AG10803 (cell line): ENCODE measurements at regions not wholly inside any gene's neighbourhood (a gene's known extent, or its start where the extent isn't known, plus 50 kb on each side); places are given as distances from the start of the nearest gene placed in this dataset.

ENCODE experiments used
- DNase-seq: peaks from one replicate; pipeline ENCODE4 v3.0.0; 2010; ENCODE audit warnings: low read depth
- H3K4me3 ChIP-seq: 2 replicates; pipeline ENCODE4 v1.5.1; 2011; ENCODE audit warnings: mild to moderate bottlenecking, low read length, control low read depth
- CTCF ChIP-seq: conservative IDR thresholded peaks from 2 replicates; pipeline ENCODE4 v1.5.1; 2011; ENCODE audit warnings: mild to moderate bottlenecking, low read length, control low read depth, inconsistent platforms

GRCh38 chr10:128843972-128844371 is 623.1 kb upstream of the MGMT start:
- no peak overlapping the region for H3K4me3 ChIP-seq
- no peak for DNase-seq
- TF ChIP-seq CTCF, result no peak

- no peak for DNase-seq
- H3K4me3 ChIP-seq, result no peak overlapping the region
- TF ChIP-seq CTCF, result no peak
Observed at GRCh38 chr10:128846927-128847326, 620.1 kb upstream of the MGMT start.

GRCh38 chr10:128848810-128849209 is 618.2 kb upstream of the MGMT start:
- DNase-seq, result no peak
- H3K4me3 ChIP-seq, result no peak overlapping the region
- TF ChIP-seq CTCF, result no peak

- no peak for TF ChIP-seq CTCF
- H3K4me3 ChIP-seq, result no peak overlapping the region
- no peak for DNase-seq
Observed at GRCh38 chr10:128850647-128851046, 616.4 kb upstream of the MGMT start.

GRCh38 chr10:128851281-128851680 is 615.8 kb upstream of the MGMT start:
- no peak overlapping the region for H3K4me3 ChIP-seq
- no peak for TF ChIP-seq CTCF
- DNase-seq, result no peak

GRCh38 chr10:128851726-128852125 is 615.3 kb upstream of the MGMT start:
- no peak for DNase-seq
- TF ChIP-seq CTCF, result no peak
- no peak overlapping the region for H3K4me3 ChIP-seq

- DNase-seq, result no peak
- no peak overlapping the region for H3K4me3 ChIP-seq
- no peak for TF ChIP-seq CTCF
Observed at GRCh38 chr10:128852449-128852848, 614.6 kb upstream of the MGMT start.
